CD4-positive, alpha-beta T cell (primary cell): ENCODE measurements at regions not wholly inside any gene's neighbourhood (a gene's known extent, or its start where the extent isn't known, plus 50 kb on each side); places are given as distances from the start of the nearest gene placed in this dataset.

Source experiments
- ATAC-seq: fragments of 200-7000 bp; cut with Tn5 transposase; one replicate; pipeline ENCODE4 v1.10.0; 2022; ENCODE audit warnings: mild to moderate bottlenecking; ENCODE audit not compliant: poor library complexity
- CTCF ChIA-PET: fragments of 350-600 bp; sonication (Branson Sonifier 250); formaldehyde crosslinking; loops from one replicate; lab custom pipeline; 2021; ENCODE audit warnings: antibody characterized with exemption, inconsistent platforms; lab: Charles Lee
- POLR2A ChIA-PET: fragments of 350-600 bp; sonication (Branson Sonifier 250); formaldehyde crosslinking; loops from one replicate; lab custom pipeline; 2021; ENCODE audit warnings: antibody characterized with exemption, inconsistent platforms; lab: Charles Lee
- DNase-seq, 14 experiments: peaks; one replicate each; pipeline ENCODE4 v3.0.0-alpha.2; 2013 to 2020; ENCODE audit warnings: mixed read lengths in 2 of 14
- H3K27ac ChIP-seq, 2 donors: one replicate each; pipeline versions ENCODE4 v1.5.1 to v1.7.0; 2013; ENCODE audit warnings: low read length in 2 of 2, low read depth in 1 of 2, mild to moderate bottlenecking in 1 of 2
- H3K27me3 ChIP-seq, 2 experiments: 1 replicate in 1 of 2; 2 replicates in 1 of 2; pipeline versions ENCODE4 v1.6.1 to v1.7.0; 2013; ENCODE audit warnings: low read length in 2 of 2, control low read depth in 1 of 2, mild to moderate bottlenecking in 1 of 2, moderate library complexity in 1 of 2; ENCODE audit not compliant: insufficient read depth in 2 of 2, control insufficient read depth in 1 of 2
- H3K36me3 ChIP-seq: one replicate; pipeline ENCODE4 v1.6.1; 2013; ENCODE audit warnings: low read length, control low read depth; ENCODE audit not compliant: insufficient read depth
- H3K4me1 ChIP-seq: one replicate; pipeline ENCODE4 v1.6.1; 2013; ENCODE audit warnings: low read length, control low read depth; ENCODE audit not compliant: insufficient read depth
- H3K4me3 ChIP-seq: one replicate; pipeline ENCODE4 v1.5.1; 2013; ENCODE audit warnings: mild to moderate bottlenecking, low read length, moderate library complexity
- H3K9me3 ChIP-seq, 2 experiments: 1 replicate in 1 of 2; 2 replicates in 1 of 2; pipeline versions ENCODE4 v1.6.1 to v1.7.0; 2013; ENCODE audit warnings: low read length in 2 of 2, mild to moderate bottlenecking in 2 of 2, control low read depth in 1 of 2, moderate library complexity in 1 of 2; ENCODE audit not compliant: control insufficient read depth in 1 of 2, insufficient read depth in 1 of 2
- H3K27ac Mint-ChIP-seq: one replicate; pipeline ENCODE4 v1.8.0; 2020; ENCODE audit warnings: mixed read lengths
- H3K27me3 Mint-ChIP-seq: one replicate; pipeline ENCODE4 v1.8.0; 2021; ENCODE audit warnings: mixed read lengths
- H3K36me3 Mint-ChIP-seq: one replicate; pipeline ENCODE4 v1.8.0; 2021; ENCODE audit warnings: low read depth, mixed read lengths
- H3K4me1 Mint-ChIP-seq: one replicate; pipeline ENCODE4 v1.8.0; 2021; ENCODE audit warnings: low read depth, mixed read lengths
- H3K4me3 Mint-ChIP-seq: one replicate; pipeline ENCODE4 v1.8.0; 2020; ENCODE audit warnings: mild to moderate bottlenecking, mixed read lengths
- H3K9me3 Mint-ChIP-seq: one replicate; pipeline ENCODE4 v1.8.0; 2020; ENCODE audit warnings: mixed read lengths
- intact Hi-C, 2 experiments: fragments of 100-400 bp; cut with DNase I in 1 of 2; cut with micrococcal nuclease in 1 of 2; formaldehyde crosslinking; loops; one replicate each; pipeline versions ENCODE4 v1.15.1 to v1.9.0; 2023 to 2025; cut with DNase I, micrococcal nuclease
- TF ChIP-seq, protein P1 (sequence below): fragments of 200-600 bp; IDR thresholded peaks from one replicate; pipeline ENCODE4 v1.8.0; 2022; ENCODE audit warnings: antibody characterized with exemption, mild to moderate bottlenecking

DNA sequence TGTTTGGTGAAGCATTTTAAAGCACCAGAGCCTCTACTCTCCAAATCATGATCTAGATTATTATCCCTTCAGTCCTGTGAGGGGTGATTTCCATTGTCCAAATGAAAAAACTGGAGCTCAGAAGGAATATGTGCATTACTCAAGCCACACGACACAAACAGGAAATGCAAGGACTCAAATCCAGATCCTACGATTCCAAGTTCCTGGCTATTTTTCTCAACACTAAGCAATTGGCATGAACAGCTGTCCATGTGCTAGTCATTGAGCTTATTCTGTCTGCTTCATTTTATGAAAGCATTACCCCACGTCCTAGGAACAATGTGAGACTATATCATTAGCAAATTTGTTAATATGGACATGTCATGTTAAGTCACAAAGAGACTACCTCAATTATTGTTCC, 273.1 kb upstream of the LYPLAL1 start:
- DNase-seq: no peak
- Histone ChIP-seq H3K9me3 (peaks cover 0 to 3% of the 10 kb centered on the region in 2 experiments), H3K27me3 (no peaks in the 10 kb centered on the region), H3K36me3 (no peaks in the 10 kb centered on the region), H3K27ac (no peak overlapping the region), H3K4me1 (no peaks in the 10 kb centered on the region), H3K4me3 (no peak overlapping the region)
- ChIA-PET CTCF (no interaction called here), POLR2A (no interaction called here)
- H3K4me1 Mint-ChIP-seq: no peaks in the 10 kb centered on the region
- H3K36me3 Mint-ChIP-seq: no peaks in the 10 kb centered on the region
- TF ChIP-seq, protein P1, sequence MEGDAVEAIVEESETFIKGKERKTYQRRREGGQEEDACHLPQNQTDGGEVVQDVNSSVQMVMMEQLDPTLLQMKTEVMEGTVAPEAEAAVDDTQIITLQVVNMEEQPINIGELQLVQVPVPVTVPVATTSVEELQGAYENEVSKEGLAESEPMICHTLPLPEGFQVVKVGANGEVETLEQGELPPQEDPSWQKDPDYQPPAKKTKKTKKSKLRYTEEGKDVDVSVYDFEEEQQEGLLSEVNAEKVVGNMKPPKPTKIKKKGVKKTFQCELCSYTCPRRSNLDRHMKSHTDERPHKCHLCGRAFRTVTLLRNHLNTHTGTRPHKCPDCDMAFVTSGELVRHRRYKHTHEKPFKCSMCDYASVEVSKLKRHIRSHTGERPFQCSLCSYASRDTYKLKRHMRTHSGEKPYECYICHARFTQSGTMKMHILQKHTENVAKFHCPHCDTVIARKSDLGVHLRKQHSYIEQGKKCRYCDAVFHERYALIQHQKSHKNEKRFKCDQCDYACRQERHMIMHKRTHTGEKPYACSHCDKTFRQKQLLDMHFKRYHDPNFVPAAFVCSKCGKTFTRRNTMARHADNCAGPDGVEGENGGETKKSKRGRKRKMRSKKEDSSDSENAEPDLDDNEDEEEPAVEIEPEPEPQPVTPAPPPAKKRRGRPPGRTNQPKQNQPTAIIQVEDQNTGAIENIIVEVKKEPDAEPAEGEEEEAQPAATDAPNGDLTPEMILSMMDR: no peak
- H3K4me3 Mint-ChIP-seq: no peak overlapping the region
- no peak for ATAC-seq
- intact Hi-C loops: no loop called here
- no peak overlapping the region for H3K27ac Mint-ChIP-seq
- peaks cover 3% of the 10 kb centered on the region for H3K9me3 Mint-ChIP-seq
- H3K27me3 Mint-ChIP-seq: no peaks in the 10 kb centered on the region

DNA sequence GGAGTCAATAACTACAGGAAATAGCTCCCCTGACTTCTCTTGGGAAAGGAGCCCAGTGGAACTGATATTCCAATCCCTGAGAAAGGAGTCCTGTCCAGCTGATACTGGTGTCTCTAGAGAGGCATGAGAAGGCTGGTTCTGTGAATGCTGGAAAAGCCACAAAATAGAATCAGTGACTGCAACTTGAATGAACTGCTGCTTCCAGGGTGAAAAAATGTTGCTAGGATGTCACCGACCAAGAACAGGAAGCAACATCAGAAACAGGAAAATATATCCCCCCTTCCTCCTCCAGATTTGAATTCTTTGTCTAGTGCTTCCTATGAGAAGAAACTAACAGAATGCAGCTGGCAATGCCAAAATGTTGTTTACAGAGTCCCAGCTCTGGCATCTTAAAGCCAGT, 269.3 kb upstream of the LYPLAL1 start:
- TF ChIP-seq, protein P1: no peak
- POLR2A ChIA-PET: no interaction called here
- Mint-ChIP-seq H3K4me3 (no peak overlapping the region), H3K36me3 (no peaks in the 10 kb centered on the region), H3K4me1 (no peaks in the 10 kb centered on the region), H3K27me3 (no peaks in the 10 kb centered on the region), H3K9me3 (no peaks in the 10 kb centered on the region), H3K27ac (no peak overlapping the region)
- DNase-seq: no peak
- no peak overlapping the region for H3K27ac ChIP-seq
- peaks cover 0 to 6% of the 10 kb centered on the region in 2 experiments for H3K9me3 ChIP-seq
- no peak overlapping the region for H3K4me3 ChIP-seq
- H3K4me1 ChIP-seq: no peaks in the 10 kb centered on the region
- H3K27me3 ChIP-seq: no peaks in the 10 kb centered on the region
- no peak for ATAC-seq
- no peaks in the 10 kb centered on the region for H3K36me3 ChIP-seq
- CTCF ChIA-PET: no interaction called here
- intact Hi-C loops: no loop called here

DNA sequence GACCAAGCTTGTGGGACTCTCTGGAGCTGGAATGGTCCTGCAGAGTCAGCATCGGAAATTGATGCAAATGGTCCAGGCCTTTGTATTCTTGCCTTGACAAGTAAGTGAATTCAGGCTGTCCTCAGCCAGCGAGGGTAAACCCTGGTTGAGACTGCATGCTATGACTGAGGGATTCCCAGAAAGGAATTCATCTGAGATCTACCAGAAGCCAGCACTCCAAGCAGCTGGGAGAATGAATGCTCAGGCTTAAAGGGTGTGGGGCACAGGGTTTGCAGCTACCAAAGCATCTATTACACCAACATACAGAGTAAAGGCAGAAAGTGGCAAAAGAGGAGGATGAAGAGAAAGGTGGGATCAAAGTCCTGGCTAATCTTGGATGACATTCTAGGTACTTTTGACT, 257.0 kb upstream of the LYPLAL1 start:
- no peak for DNase-seq
- Histone ChIP-seq H3K27ac (no peak overlapping the region), H3K36me3 (no peaks in the 10 kb centered on the region), H3K4me1 (no peaks in the 10 kb centered on the region), H3K9me3 (peaks cover 0 to 3% of the 10 kb centered on the region in 2 experiments), H3K4me3 (no peak overlapping the region), H3K27me3 (no peaks in the 10 kb centered on the region)
- intact Hi-C loops: no loop called here
- no peak overlapping the region for H3K4me3 Mint-ChIP-seq
- TF ChIP-seq, protein P1: no peak
- CTCF ChIA-PET: no interaction called here
- no peaks in the 10 kb centered on the region for H3K9me3 Mint-ChIP-seq
- no peak overlapping the region for H3K27ac Mint-ChIP-seq
- POLR2A ChIA-PET: no interaction called here
- no peaks in the 10 kb centered on the region for H3K27me3 Mint-ChIP-seq
- no peak for ATAC-seq
- H3K36me3 Mint-ChIP-seq: no peaks in the 10 kb centered on the region
- H3K4me1 Mint-ChIP-seq: no peaks in the 10 kb centered on the region
